Ascending aorta (tissue), 2 donors: ENCODE measurements at regions not wholly inside any gene's neighbourhood (a gene's known extent, or its start where the extent isn't known, plus 50 kb on each side); places are given as distances from the start of the nearest gene placed in this dataset.

Experiments used
- DNase-seq, 2 donors: peaks; one replicate each; pipeline ENCODE4 v3.0.0-alpha.2; 2019; ENCODE audit warnings: low spot score in 2 of 2
- H3K27ac ChIP-seq, 2 donors: fragments of 200-600 bp; sonication (generic); one replicate each; pipeline ENCODE4 v1.5.1; 2016 to 2017; ENCODE audit warnings: mild to moderate bottlenecking in 1 of 2
- H3K27me3 ChIP-seq: fragments of 200-600 bp; sonication (generic); one replicate; pipeline ENCODE4 v1.5.1; 2017
- H3K36me3 ChIP-seq, 2 donors: fragments of 200-600 bp; sonication (generic); one replicate each; pipeline ENCODE4 v1.5.1; 2016
- H3K4me1 ChIP-seq, 2 donors: fragments of 200-600 bp; sonication (generic); one replicate each; pipeline ENCODE4 v1.5.1; 2016 to 2017; ENCODE audit warnings: mild to moderate bottlenecking in 1 of 2
- H3K4me3 ChIP-seq, 2 donors: fragments of 200-600 bp; sonication (generic); one replicate each; pipeline ENCODE4 v1.5.1; 2016 to 2017; ENCODE audit warnings: mild to moderate bottlenecking in 1 of 2
- H3K9me3 ChIP-seq, 2 donors: fragments of 200-600 bp; sonication (generic); one replicate each; pipeline ENCODE4 v1.5.1; 2016
- intact Hi-C: fragments of 100-400 bp; cut with DNase I; formaldehyde crosslinking; loops from one replicate; pipeline ENCODE4 v1.15.1; 2023
- TF ChIP-seq, protein P1 (sequence below), 3 experiments: fragments of 200-600 bp in 2 of 3; fragments of 450-650 bp in 1 of 3; sonication (generic) in 2 of 3; IDR thresholded peaks; one replicate each; pipeline ENCODE4 v1.5.1; 2016 to 2019; ENCODE audit warnings: antibody characterized with exemption in 3 of 3, mild to moderate bottlenecking in 1 of 3, moderate library complexity in 1 of 3

DNA sequence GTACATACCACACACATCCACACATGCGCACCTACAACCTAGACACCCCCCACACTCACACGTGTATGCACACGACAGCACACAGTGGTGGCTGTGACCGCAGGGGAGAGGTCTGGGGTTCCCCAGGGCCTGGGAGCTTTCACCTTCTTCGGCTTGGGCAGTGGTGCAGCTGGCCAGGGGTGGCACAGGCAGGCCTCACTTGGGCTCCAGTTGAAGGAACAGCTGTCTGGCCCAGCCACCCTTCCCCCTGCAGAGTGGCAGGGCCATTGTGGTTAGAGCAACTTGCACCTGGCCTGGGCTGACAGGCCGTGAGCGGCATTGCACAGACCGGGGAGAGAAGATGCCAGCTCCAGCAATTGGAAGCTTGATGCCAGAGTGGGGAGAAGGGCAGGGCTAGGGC, 114.5 kb upstream of the GSE1 start:
- intact Hi-C loops = no loop called here
- no peak overlapping the region for H3K4me3 ChIP-seq
- no peaks in the 10 kb centered on the region for H3K9me3 ChIP-seq
- H3K27me3 ChIP-seq = no peaks in the 10 kb centered on the region
- no peaks in the 10 kb centered on the region for H3K36me3 ChIP-seq
- no peak for DNase-seq
- no peaks in the 10 kb centered on the region for H3K4me1 ChIP-seq
- TF ChIP-seq, protein P1, sequence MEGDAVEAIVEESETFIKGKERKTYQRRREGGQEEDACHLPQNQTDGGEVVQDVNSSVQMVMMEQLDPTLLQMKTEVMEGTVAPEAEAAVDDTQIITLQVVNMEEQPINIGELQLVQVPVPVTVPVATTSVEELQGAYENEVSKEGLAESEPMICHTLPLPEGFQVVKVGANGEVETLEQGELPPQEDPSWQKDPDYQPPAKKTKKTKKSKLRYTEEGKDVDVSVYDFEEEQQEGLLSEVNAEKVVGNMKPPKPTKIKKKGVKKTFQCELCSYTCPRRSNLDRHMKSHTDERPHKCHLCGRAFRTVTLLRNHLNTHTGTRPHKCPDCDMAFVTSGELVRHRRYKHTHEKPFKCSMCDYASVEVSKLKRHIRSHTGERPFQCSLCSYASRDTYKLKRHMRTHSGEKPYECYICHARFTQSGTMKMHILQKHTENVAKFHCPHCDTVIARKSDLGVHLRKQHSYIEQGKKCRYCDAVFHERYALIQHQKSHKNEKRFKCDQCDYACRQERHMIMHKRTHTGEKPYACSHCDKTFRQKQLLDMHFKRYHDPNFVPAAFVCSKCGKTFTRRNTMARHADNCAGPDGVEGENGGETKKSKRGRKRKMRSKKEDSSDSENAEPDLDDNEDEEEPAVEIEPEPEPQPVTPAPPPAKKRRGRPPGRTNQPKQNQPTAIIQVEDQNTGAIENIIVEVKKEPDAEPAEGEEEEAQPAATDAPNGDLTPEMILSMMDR (IDR thresholded peaks at IDR 0.05) = no peak
- no peak overlapping the region for H3K27ac ChIP-seq

DNA sequence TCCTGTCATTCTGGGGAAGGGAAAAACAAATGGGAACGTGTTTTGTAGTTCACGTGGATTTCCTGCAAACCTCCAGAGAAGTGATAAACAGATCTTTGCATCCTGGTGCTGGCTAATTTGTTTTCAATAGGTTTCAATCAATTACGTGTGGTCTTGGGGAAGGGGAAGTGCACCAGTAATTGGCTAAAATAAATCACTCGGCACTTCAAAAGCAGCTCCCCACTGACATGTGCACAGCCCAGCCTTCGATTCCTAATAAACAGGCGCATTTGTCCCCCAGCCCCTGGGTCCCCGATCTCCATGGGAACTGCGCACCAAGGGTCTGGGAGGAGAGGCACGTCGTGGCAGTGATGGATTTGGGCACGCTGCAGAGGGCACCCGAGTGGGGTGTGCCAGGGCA, 112.9 kb upstream of the GSE1 start:
- no peak for DNase-seq
- TF ChIP-seq, protein P1 (IDR thresholded peaks at IDR 0.05) = no peak
- no peaks in the 10 kb centered on the region for H3K4me1 ChIP-seq
- no peaks in the 10 kb centered on the region for H3K27me3 ChIP-seq
- intact Hi-C loops = no loop called here
- no peaks in the 10 kb centered on the region for H3K36me3 ChIP-seq
- no peak overlapping the region for H3K4me3 ChIP-seq
- H3K9me3 ChIP-seq = no peaks in the 10 kb centered on the region
- no peak overlapping the region for H3K27ac ChIP-seq

DNA sequence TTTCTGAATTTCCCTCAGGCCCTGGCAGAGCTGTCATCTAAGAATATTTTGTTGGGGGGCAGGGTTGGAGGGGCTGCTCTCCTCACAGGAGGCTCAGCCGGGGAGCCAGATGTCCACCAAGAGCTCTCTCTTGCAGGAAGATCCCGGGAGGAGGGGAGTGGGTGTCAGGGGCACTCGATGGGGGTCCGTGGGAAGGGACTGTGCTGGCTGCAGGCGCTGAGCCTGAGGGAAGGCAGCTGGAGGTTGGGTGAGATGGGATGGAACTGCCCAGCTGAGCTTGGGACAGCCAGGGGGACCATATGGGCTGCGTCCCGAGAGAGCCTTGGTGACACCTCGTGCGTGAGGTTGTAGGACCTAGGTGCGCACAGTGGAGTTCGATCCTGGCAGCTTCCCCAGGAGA, 111.2 kb upstream of the GSE1 start:
- no peaks in the 10 kb centered on the region for H3K27me3 ChIP-seq
- no peak for DNase-seq
- intact Hi-C loops = no loop called here
- H3K4me1 ChIP-seq = no peaks in the 10 kb centered on the region
- TF ChIP-seq, protein P1 (IDR thresholded peaks at IDR 0.05) = no peak
- H3K36me3 ChIP-seq = no peaks in the 10 kb centered on the region
- H3K4me3 ChIP-seq = no peak overlapping the region
- H3K9me3 ChIP-seq = no peaks in the 10 kb centered on the region
- no peak overlapping the region for H3K27ac ChIP-seq

DNA sequence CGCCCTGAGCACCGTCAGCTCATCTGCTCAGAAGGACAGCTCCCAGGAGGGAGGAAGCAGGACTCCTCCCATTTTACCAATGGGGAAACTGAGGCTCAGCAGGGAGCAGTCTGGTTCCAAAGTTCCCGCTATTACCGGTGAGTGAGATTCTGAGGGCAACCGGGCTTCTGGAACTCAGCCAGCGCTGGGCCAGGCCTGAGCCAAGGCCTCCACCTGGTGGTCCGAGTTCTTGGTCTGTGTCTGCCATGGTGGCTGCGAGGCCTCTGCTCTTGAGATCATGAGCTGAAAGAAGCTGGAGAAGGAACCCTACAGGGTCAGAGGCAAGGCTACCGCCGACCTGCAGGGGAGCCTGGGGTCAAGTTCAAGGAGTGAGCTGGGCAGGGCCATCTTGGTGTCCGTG, 110.8 kb upstream of the GSE1 start:
- Histone ChIP-seq H3K27me3 (no peaks in the 10 kb centered on the region), H3K9me3 (no peaks in the 10 kb centered on the region), H3K36me3 (no peaks in the 10 kb centered on the region), H3K4me3 (no peak overlapping the region), H3K27ac (no peak overlapping the region), H3K4me1 (no peaks in the 10 kb centered on the region)
- intact Hi-C loops = no loop called here
- DNase-seq = no peak
- TF ChIP-seq, protein P1 (IDR thresholded peaks at IDR 0.05) = no peak

DNA sequence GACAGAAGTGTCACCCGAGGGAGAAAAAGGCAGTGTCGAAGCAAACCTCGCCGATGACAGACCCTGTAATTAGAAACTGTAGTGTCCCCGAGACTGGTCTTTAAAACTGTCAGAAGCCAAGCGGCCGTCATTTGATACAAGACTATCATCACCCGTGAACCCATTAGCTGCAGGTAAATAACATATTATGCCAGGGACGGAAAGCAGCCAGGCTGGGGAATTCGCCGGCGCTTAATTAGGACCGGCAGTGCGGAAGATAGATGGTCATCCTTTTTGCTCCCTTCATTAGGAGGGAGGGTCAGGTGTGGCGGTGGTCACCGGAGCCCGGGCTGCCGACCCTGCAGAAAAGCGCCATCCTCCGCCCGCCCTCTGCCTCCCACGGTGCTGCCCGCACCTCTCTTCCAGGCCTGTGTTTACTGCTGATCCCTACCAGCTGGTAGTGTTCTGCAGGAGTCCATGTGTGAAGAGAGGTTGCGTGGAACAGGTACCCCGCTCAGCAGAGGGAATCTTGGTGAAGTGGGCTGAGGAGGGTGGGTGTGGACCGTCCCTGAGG, 109.4 kb upstream of the GSE1 start:
- no peaks in the 10 kb centered on the region for H3K9me3 ChIP-seq
- H3K27ac ChIP-seq = no peak overlapping the region
- H3K27me3 ChIP-seq = no peaks in the 10 kb centered on the region
- H3K36me3 ChIP-seq = no peaks in the 10 kb centered on the region
- no peak for DNase-seq
- H3K4me1 ChIP-seq = no peaks in the 10 kb centered on the region
- no peak overlapping the region for H3K4me3 ChIP-seq
- intact Hi-C loops = no loop called here
- TF ChIP-seq, protein P1 (IDR thresholded peaks at IDR 0.05) = no peak

DNA sequence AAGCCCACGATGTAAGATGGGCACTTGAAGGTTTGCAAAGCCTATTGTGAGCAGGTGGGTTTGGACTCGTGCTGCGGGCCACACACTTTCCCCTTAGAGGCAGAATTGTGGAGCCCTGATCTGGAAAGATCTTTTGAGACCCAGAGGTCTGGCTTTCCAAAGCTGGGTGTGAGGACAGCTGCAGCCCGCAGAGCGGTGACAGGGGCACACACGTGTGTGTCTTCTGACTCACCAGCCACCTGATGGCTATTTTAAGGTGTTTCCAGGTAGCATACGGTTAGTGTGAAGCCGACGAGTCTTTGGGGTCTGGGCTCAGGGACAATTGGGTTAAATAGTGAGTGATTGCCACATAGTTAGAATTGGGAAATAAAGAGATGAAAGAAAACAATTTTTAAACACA, 108.9 kb upstream of the GSE1 start:
- Histone ChIP-seq H3K27me3 (no peaks in the 10 kb centered on the region), H3K36me3 (no peaks in the 10 kb centered on the region), H3K9me3 (no peaks in the 10 kb centered on the region), H3K4me1 (no peaks in the 10 kb centered on the region), H3K4me3 (no peak overlapping the region), H3K27ac (no peak overlapping the region)
- no peak for DNase-seq
- TF ChIP-seq, protein P1 (IDR thresholded peaks at IDR 0.05) = no peak
- intact Hi-C loops = no loop called here
